ENCODE measurements at regions not wholly inside any gene's neighbourhood (a gene's known extent, or its start where the extent isn't known, plus 50 kb on each side); places are given as distances from the start of the nearest gene placed in this dataset.
"Not testable (repeated sequence)": the region's sequence is repeated elsewhere in the genome, so short reads cannot be mapped to it uniquely, and the experiment has no call there.

DNA sequence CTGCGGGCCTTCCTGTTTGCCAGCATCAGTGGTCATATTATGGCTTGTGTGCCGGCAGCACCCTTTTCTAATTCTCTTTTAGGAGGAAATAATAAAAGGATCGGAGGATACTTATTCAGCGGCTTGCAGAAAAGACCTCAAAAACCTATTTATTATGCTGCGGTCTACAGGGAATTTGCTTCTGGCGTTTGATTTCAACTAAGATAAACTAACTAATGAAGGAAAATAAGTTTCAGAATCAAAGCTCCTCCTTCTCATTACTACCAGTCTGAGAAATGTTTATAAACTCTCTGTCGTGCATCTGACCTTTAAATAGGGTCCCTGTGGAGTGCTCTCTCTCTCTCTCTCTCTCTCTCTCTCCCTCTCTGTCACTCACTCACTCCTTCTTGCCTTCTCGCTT lies 335.0 kb upstream of the GLI3 start:
- DNase-seq (ENCODE audit: low read depth, low spot score), result no peak

DNA sequence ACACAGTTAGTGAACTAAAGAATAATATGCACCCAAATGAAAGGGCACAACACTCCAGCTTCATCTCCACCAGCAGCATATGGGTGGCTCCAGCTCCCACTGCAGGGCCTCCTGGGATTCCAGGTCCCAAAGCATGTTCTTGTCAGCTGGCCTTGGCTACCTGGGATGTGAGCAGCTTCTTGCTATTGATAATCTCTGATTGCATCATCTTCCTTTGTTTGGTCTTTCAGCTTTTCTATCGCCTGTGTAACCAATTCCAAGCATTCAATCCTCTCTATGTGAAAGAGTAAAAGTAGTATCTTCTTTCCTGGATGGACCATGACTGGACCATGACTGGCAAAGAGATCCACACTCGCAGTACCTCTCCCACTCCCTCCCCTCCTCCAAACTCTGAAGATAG lies 333.9 kb upstream of the GLI3 start:
- DNase-seq (ENCODE audit: low read depth, low spot score), result no peak

DNA sequence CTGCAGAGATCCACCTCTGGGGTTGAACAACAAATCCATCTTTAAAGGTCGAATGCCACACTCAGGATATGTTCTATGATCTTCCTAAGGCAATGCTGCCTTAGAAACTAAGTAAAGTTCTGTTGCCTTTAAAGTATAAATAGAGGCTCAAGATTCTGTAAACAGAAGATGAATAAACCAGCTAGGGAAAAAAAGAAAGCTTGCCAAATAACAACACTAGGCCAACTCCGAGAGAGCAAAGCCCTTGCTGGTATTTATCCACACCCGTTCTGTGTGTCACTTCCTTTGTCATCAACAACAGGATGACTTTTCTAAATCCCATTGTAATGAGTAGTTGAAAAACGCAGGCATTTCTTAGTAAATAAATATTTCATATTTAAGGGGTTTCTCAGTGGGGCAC lies 330.0 kb upstream of the GLI3 start:
- DNase-seq (ENCODE audit: low read depth, low spot score), result no peak

DNA sequence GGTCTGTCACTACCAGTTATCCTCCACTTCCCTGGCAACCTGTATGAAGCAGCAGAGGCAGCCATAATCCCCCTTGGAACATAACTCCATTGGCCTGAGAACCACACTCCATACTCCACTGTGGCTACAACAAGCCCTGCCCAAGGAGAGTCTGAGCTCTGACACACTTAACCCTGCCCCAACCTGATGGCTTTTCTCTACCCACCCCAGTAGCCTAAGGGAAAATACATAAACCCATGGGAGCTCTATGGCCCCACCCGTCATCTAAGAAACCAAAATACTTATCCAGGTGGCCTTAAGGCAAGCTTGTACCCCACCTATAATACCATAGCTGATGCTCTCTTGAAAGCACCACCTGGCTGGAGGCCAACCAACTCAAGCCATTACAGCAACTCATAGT lies 324.8 kb upstream of the GLI3 start:
- no peak for DNase-seq (ENCODE audit: low read depth, low spot score)

DNA sequence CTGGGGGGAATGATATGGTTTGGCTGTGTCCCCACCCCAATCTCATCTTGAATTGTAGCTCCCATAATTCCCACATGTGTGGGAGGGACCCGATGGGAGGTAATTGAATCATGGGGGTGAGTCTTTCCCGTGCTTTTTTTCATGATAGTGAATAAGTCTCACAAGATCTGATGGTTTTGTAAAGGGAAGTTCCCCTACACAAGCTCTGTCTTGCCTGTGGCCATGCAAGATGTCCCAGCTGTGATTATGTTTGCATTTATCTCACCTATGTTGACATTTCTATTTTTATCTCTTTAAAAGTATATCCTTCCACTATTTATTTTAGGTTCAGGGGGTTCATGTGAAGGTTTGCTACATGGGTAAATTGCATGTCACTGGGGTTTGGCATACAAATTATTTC lies 323.9 kb upstream of the GLI3 start:
- no peak for DNase-seq (ENCODE audit: low read depth, low spot score)

DNA sequence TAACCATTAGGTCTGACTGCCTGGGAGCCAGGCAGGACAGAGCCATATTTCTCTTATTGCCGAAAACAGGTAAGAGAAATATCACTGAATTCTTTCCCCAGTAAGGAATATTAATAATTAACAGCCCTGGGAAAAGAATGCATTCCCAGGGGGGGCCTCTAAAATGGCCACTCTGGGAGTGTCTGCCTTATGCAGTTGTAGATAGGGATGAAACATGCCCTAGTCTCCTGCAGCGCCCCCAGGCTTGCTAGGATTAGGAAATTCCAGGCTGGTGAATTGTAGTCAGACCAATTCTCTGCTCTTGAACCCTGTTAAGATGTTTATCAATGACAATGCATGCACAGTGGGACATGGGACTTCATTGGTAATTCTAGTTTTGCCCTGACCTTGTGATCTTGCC lies 317.9 kb upstream of the GLI3 start:
- DNase-seq (ENCODE audit: low read depth, low spot score), result not testable (repeated sequence)

DNA sequence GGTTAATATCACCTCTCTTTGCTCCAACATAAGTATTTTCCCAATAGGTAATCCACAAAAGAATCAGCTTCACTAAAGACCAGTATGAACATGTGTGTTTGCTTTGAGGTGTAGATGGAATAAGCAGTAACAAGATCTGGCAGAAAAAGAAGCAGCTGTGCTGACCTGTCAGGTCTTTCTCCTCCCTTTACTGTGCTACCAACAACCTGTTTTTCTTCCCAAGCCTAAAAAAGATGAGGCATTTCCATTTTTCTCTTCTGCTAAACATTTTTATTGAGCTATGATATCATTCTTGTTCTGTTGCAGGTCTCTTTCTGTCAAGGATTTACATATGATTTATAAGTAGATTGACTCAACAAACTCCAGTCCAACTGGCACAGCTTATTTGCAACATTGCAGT lies 315.2 kb upstream of the GLI3 start:
- DNase-seq (ENCODE audit: low read depth, low spot score), result no peak

DNA sequence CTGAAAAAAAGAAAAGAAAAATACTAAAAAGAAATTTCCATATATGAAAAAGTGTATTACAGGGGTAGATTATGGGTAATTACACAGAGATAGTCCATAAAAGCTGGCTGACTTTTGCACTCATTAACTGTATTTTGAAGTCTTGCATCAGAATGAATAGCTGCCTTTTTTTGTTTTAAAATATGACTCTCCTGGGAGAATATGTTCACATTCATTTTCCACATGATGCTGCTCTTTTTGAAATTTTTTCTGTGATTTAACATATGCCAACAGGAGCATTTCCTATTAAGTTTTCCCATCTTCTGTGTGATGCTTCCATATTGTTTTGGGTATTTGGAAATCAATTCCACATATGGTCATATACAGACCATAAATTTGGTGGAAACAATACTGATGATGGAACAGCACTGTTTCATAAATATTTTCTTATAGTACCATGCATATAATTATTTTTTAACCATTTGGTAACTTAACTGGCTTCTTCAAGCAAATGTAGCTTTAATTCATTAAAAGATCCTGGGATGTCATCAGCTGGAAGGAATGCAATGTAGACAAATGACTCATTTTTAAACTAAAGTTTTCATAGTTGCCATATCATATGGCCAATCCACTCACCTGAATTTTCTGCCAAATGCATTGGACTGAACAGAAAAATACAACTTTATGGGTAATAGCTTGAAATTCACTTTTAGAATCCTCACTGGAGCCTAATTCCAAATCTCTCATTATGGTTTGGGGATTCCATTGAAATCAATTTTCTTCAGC lies 313.9 kb upstream of the GLI3 start:
- no peak for DNase-seq (ENCODE audit: low read depth, low spot score)

DNA sequence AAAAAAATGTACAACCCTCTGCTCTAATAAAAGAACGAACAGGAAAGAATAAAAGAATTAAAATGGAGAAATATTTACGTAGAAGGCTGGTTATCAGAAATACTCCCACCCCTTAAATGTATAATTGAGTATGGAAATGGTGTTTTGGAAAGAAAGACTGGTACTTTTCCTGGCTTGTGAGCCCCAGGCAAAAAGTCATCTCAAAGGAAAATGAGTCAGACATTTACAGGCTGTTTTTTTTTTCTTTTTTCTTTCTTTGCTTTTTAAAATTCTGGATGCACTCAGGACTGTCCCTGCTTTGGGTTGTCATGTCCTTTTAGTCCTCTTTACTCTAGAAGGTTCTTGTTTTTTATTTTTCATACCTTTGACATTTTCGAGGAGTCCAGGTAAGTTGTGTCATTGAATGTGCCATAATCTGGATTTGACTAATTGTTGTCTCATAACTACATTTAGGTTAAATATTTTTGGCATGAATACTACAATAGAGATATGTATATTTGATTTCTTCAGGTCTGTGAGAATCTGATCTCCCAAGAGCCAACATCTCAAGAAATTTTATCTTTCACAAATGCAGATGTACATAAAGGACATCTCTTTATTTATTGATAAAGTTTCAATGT lies 313.0 kb upstream of the GLI3 start:
- DNase-seq (ENCODE audit: low read depth, low spot score), result no peak

DNA sequence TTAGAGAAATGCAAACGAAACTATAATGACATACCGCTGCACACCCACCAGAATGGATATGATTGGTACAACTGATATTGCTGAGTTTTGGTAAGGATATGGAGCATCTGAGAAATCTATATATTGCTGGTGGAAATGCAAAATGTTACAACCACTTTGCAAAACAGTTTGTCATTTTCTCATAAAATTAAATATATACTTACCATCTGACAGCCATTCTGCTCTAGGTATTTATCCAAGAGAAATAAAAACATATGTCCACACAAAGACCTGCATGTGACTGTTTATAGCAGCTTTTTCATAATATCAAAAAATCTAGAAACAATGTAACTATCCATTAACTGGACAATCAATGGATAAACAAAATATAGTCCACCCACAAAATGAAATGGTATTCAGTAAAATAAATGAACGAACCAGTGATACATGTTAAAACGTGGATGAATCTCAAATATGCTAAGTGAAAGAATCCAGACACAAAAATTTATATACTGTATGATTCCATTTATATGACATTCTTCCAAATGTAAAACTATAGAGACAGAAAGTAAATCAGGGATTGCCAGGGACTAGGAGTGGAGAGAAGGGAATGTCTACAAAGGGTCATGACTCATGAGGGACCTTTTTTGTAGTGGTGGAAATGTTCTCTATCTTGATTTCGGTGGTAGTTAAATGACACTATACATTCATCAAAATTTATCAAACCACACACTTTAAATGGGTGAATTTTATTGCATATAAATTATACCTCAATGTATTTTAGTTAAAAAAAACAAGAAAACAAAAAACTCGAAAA lies 312.0 kb upstream of the GLI3 start:
- DNase-seq (ENCODE audit: low read depth, low spot score), result no peak

DNA sequence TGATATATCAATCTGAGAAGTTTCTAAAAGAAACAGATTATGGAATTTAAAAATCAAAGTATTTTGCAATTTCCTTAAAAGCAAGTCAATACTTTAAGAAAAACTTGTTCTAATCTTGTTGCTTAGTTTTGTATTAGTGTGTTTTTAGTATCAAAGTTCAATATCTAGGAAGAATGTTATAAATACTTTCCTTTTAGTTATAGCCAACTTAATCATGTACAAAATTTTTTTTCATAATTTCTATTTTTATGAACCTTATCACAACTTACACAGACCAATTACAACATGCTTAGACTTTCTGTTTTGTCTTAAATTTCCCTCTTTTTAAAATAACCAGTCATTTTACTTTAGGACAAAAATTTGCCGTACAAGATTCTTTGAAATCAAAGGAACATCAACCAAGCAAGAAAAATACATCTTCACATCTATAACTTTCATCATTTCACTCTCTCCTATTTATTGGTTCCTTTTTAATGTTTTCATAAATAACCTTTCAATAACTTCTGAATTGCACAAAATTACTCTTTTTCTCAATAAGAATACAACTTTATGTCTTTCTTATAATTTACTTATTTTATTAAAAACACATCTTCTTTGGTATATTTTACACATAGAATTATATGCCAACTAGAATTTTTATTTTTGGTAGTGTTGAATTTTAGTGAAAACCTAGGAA lies 308.2 kb upstream of the GLI3 start:
- DNase-seq (ENCODE audit: low read depth, low spot score), result no peak

DNA sequence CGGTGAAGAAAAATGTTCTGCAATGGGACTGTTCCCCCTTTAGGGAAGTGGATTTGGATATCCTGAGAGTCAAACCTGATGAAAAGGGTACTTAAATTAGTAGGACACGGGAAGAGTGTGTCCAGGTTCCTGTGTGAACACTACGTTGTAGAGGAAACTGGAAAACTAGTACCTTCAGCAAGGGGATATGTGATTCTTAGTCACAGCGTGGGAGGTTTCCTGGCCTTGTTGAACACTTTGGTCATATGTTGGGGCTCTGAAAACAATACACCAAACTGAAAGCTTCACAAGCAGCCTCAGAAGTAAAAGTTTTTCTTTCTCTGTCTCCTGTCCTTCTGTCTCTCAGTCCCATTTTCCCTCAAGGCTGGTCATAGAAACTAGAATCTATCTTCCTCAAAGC lies 306.9 kb upstream of the GLI3 start:
- no peak for DNase-seq (ENCODE audit: low read depth, low spot score)

DNA sequence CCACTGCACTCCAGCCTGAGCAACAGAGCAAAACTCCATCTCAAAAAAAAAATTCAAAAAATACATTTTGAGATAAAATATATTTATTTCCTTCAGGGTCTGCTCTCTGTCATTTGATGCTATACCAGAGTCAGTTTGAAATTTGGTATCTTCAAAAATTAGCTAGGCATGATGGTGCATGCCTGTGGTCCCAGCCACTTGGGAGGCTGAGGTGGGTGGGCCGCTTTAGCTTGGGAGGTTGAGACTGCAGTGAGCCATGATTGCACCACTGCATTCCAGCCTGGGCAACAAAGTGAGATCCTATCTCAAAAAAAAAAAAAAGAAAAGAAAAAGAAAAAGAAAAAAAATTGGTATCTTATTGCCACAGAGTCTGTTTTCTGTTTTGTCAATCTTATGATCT lies 305.4 kb upstream of the GLI3 start:
- DNase-seq (ENCODE audit: low read depth, low spot score), result not testable (repeated sequence)

DNA sequence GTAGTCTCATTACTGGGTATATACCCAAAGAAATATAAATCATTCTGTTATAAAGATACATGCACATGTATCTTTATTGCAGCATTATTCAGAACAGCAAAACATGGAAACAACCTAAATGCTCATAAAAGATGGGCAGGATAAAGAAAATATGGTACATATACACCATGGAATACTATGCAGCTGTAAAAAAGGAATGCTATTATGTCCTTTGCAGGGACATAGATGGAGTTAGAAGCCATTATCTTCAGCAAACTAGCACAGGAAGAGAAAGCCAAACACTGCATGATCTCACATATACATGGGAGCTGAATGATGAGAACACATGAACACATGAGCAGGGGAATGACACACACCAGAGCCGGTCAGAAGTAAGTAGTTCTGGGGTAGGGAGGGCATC lies 297.4 kb upstream of the GLI3 start:
- no peak for DNase-seq (ENCODE audit: low read depth, low spot score)

DNA sequence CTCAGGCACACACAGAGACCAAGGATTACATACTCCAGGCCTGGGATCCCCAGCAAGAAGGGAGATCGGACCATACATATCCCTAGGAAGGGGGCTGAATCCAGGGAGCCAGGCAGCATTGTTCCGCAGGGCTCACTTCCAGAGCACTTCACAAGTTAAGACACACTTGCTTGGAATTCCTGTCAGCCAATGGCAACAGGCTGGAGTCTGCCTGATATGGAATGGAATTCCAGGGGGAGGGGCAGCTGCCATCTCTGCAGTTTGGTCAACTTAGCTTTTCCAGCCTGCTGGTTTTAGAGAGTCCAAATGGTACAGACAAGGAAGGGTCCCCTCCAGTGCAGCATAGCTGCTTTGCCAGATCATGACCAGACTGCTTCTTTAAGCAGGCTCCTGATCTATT lies 290.0 kb upstream of the GLI3 start:
- peak; percentile 67 for DNase-seq (ENCODE audit: low read depth, low spot score)

DNA sequence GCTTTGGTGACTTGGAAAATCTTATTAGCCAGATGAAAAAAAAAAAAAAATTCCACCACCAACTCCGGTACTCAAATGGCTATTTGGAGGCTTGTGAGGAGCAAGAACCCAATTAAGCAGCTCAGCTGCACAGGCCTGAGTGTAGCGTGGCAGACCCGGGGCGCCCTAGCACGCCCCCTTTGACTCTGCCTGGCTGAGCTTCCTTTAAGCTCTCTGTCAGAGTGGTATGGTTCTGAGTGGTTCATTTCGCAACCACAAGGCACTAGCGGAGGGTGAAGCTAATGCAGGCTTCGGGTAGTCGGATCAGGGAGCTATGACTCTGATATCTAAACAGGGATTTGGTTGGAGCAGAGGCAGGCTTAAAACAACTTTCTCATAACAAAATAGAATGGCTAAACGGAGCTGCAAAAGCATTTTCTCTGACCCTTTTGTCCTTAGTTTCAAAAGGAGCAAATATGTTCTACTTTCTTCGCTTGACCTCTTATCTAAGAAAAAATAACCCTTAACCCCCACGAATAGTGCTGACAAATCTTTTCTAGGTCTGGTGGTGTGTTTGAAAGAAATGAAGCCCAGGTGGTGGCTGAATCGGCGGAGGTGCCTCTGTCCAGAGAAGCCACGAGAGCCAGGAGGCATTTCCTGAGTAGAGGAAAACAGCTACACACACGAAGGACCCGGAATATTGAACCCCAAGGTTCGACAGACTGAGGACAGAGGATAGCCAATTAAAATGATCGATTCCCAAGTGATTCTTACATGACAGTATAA lies 285.4 kb upstream of the GLI3 start:
- peak; percentile 5 for DNase-seq (ENCODE audit: low read depth, low spot score)

DNA sequence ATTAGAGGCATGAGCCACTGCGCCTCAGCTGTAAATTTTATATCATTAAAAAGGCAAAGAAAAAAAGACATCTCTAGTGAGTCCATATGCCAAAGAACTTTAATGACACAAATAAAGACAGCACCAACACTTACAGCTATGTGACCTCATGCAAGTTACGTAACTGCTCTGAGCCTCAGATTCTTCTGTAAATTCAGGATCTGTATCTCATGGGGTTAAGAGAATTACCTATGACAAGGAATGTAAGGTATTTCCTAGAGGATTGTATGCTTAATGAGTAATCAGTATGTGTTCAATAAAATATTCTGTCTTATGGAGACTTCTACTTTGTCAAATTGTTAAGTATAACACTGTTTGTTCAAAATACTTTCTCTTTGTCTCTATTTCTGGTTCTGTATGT lies 274.0 kb upstream of the GLI3 start:
- no peak for DNase-seq (ENCODE audit: low read depth, low spot score)

DNA sequence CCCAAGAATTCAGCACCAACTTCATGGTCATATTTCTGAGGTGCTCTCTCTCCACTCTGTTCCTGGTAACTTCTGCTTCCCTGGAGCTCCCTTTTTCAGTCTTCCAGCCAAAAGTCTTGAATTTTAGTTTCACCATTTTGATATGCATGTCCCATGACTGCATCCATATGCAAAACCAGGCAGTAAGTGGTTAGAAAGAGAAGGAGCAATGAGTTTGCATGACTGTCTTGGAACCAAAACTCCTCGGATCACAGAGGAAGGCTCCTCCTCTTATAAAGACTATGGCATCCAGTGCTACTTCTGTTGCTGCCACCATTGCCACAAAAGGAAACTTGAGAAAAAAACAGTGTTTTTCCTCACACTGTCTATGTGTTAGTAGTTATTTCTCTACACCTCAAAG lies 269.1 kb upstream of the GLI3 start:
- no peak for DNase-seq (ENCODE audit: low read depth, low spot score)

DNA sequence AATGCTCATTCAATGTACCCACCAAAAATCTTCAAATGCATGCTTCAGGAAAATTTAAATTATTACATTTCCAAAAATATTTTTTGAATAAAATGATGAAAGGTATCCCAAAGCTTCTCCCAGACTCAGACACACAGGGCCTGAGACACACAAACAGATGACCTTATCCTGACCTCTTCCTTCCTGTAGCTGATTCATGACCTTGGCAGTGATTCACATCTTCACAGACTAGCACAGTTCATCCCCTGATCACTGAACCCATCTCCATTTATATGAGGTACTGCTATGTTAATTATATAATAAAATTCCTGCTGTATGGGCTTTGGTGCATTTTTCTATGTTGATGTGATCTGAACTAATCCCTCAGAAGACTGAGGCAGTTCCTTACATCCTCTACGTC lies 265.0 kb upstream of the GLI3 start:
- DNase-seq (ENCODE audit: low read depth, low spot score), result no peak

DNA sequence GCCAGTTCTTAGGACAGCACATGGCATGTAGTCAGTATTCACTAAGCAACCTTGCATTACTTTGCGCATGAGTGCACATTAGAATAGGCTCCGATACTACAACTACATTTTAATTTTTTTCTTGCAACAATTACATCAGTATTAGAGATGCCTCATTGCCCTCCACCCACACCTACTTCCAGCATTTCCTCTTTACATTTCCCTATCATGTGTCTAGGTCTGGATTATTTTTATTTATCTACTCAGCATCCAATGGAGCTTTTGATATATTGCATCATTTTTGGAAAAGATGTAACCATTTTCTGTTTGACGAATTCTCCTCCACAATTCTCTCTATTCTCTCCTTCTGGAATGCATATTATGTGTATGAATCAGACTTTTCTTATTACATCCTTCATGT lies 258.2 kb upstream of the GLI3 start:
- no peak for DNase-seq (ENCODE audit: low read depth, low spot score)

DNA sequence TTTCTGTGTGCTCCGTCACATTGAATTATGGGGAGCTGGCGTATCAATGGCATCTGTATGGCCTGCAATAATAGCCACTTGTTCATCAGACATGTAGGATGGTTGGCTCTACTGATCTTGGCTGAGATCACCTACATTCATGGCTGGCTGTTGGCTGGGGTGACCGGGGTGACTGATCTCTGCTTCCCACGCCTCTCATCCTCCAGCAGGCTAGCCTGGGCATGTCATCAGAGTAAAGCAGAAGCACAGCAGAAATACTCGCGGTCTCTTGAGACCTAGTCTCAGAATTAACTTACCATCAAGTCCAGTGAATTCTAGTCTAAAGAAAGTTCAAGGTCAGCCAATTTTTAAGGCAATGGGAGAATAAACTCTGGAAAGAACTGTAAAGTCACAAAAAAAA lies 257.7 kb upstream of the GLI3 start:
- no peak for DNase-seq (ENCODE audit: low read depth, low spot score)
